CD14-positive monocyte (primary cell): ENCODE measurements at regions not wholly inside any gene's neighbourhood (a gene's known extent, or its start where the extent isn't known, plus 50 kb on each side); places are given as distances from the start of the nearest gene placed in this dataset.

Source experiments
- DNase-seq, 3 donors: peaks; one replicate each; pipeline ENCODE4 v3.0.0-alpha.2; 2011 to 2022
- H2AFZ ChIP-seq: 2 replicates; pipeline ENCODE4 v1.6.0; 2012; ENCODE audit warnings: mild to moderate bottlenecking, low read depth, low read length, inconsistent platforms; ENCODE audit not compliant: insufficient read depth, poor library complexity, severe bottlenecking
- H3K27ac ChIP-seq, 2 donors: 1 replicate in 1 of 2; 2 replicates in 1 of 2; pipeline ENCODE4 v1.5.1; 2012 to 2013; ENCODE audit warnings: low read length in 2 of 2, control low read depth in 1 of 2, inconsistent platforms in 1 of 2, low read depth in 1 of 2, mild to moderate bottlenecking in 1 of 2
- H3K27me3 ChIP-seq, 2 donors: one replicate each; pipeline versions ENCODE4 v1.6.0 to v1.6.1; 2011 to 2013; ENCODE audit warnings: low read length in 2 of 2; ENCODE audit not compliant: control insufficient read depth in 2 of 2, insufficient read depth in 2 of 2
- H3K36me3 ChIP-seq, 2 donors: replicated peaks in 1 of 2; 1 replicate in 1 of 2; 2 replicates in 1 of 2; pipeline versions ENCODE4 v1.5.1 to v1.6.1; 2012 to 2013; ENCODE audit warnings: low read length in 2 of 2, control low read depth in 1 of 2, inconsistent platforms in 1 of 2, mild to moderate bottlenecking in 1 of 2; ENCODE audit not compliant: insufficient read depth in 2 of 2, control insufficient read depth in 1 of 2
- H3K4me1 ChIP-seq, 2 donors: 1 replicate in 1 of 2; 2 replicates in 1 of 2; pipeline versions ENCODE4 v1.5.1 to v1.6.1; 2012 to 2013; ENCODE audit warnings: low read length in 2 of 2, control low read depth in 1 of 2, inconsistent platforms in 1 of 2, mild to moderate bottlenecking in 1 of 2, moderate library complexity in 1 of 2; ENCODE audit not compliant: insufficient read depth in 2 of 2, control insufficient read depth in 1 of 2
- H3K4me2 ChIP-seq: replicated peaks from 2 replicates; pipeline ENCODE3; 2012; ENCODE audit warnings: low read length, moderate library complexity, mild to moderate bottlenecking; ENCODE audit not compliant: poor library complexity, severe bottlenecking; ENCODE audit errors: extremely low read depth
- H3K4me3 ChIP-seq, 3 experiments: fragments of 200-600 bp in 1 of 3; sonication (generic) in 1 of 3; replicated peaks in 1 of 3; 1 replicate in 2 of 3; 2 replicates in 1 of 3; pipeline ENCODE4 v1.5.1; 2011 to 2013; ENCODE audit warnings: low read length in 3 of 3, mild to moderate bottlenecking in 3 of 3, control low read depth in 2 of 3, low read depth in 2 of 3, inconsistent platforms in 1 of 3, moderate library complexity in 1 of 3
- H3K79me2 ChIP-seq: 2 replicates; pipeline ENCODE4 v1.6.0; 2012; ENCODE audit warnings: mild to moderate bottlenecking, control low read depth, inconsistent platforms, low read length, moderate library complexity; ENCODE audit not compliant: insufficient read depth
- H3K9ac ChIP-seq: 2 replicates; pipeline ENCODE4 v1.6.0; 2017; ENCODE audit warnings: low read length, mild to moderate bottlenecking; ENCODE audit not compliant: insufficient read depth, poor library complexity, severe bottlenecking
- H3K9me3 ChIP-seq, 2 donors: replicated peaks in 1 of 2; 1 replicate in 1 of 2; 2 replicates in 1 of 2; pipeline versions ENCODE4 v1.5.1 to v1.6.1; 2012 to 2013; ENCODE audit warnings: low read length in 2 of 2, control low read depth in 1 of 2; ENCODE audit not compliant: control insufficient read depth in 1 of 2, insufficient read depth in 1 of 2
- H4K20me1 ChIP-seq: 2 replicates; pipeline ENCODE4 v1.6.0; 2012; ENCODE audit warnings: mild to moderate bottlenecking, low read length, control low read depth, moderate library complexity; ENCODE audit not compliant: insufficient read depth
- H3K27ac Mint-ChIP-seq, 7 donors: one replicate each; pipeline ENCODE4 v1.8.0; 2020; ENCODE audit warnings: mild to moderate bottlenecking in 7 of 7, mixed read lengths in 7 of 7, moderate library complexity in 6 of 7, inconsistent platforms in 2 of 7
- H3K27me3 Mint-ChIP-seq, 3 donors: one replicate each; pipeline ENCODE4 v1.8.0; 2021 to 2022; ENCODE audit warnings: low read depth in 3 of 3, mild to moderate bottlenecking in 3 of 3, mixed read lengths in 3 of 3, moderate library complexity in 3 of 3, inconsistent platforms in 1 of 3
- H3K36me3 Mint-ChIP-seq, 2 donors: one replicate each; pipeline ENCODE4 v1.8.0; 2020; ENCODE audit warnings: mixed read lengths in 2 of 2, inconsistent platforms in 1 of 2, mild to moderate bottlenecking in 1 of 2
- H3K4me1 Mint-ChIP-seq: one replicate; pipeline ENCODE4 v1.8.0; 2020; ENCODE audit warnings: mild to moderate bottlenecking, mixed read lengths
- H3K4me3 Mint-ChIP-seq, 2 donors: one replicate each; pipeline ENCODE4 v1.8.0; 2020; ENCODE audit warnings: mild to moderate bottlenecking in 2 of 2, mixed read lengths in 2 of 2, moderate library complexity in 1 of 2
- H3K9me3 Mint-ChIP-seq, 7 donors: one replicate each; pipeline ENCODE4 v1.8.0; 2020 to 2022; ENCODE audit warnings: mixed read lengths in 7 of 7, mild to moderate bottlenecking in 6 of 7, moderate library complexity in 6 of 7, inconsistent platforms in 2 of 7
- WGBS: methylation state at CpG from one replicate; pipeline ENCODE4 v1.1.5; 2013; ENCODE audit warnings: missing lambda C conversion rate; ENCODE audit not compliant: insufficient coverage; 5-methylcytosine and 5-hydroxymethylcytosine counted together
- intact Hi-C, 2 donors: fragments of 100-400 bp; cut with micrococcal nuclease; formaldehyde crosslinking; loops; one replicate each; pipeline versions ENCODE4 v1.15.0 to v1.15.1; 2023
- TF ChIP-seq, protein P1 (sequence below): fragments of 200-600 bp; IDR thresholded peaks from one replicate; pipeline ENCODE4 v1.8.0; 2022; ENCODE audit warnings: antibody characterized with exemption, mild to moderate bottlenecking

- no peaks in the 10 kb centered on the region for H3K9me3 ChIP-seq
- no peak for DNase-seq
- no peaks in the 10 kb centered on the region for H3K36me3 ChIP-seq
- Mint-ChIP-seq H3K9me3 (peaks cover 0 to 9% (median 4%) of the 10 kb centered on the region in 7 donors), H3K36me3 (no peaks in the 10 kb centered on the region), H3K27me3 (peaks cover 2 to 6% (median 2%) of the 10 kb centered on the region in 3 donors), H3K4me1 (no peaks in the 10 kb centered on the region), H3K27ac (no peak overlapping the region), H3K4me3 (no peak overlapping the region)
- no peak overlapping the region for H3K4me3 ChIP-seq
- TF ChIP-seq, protein P1, sequence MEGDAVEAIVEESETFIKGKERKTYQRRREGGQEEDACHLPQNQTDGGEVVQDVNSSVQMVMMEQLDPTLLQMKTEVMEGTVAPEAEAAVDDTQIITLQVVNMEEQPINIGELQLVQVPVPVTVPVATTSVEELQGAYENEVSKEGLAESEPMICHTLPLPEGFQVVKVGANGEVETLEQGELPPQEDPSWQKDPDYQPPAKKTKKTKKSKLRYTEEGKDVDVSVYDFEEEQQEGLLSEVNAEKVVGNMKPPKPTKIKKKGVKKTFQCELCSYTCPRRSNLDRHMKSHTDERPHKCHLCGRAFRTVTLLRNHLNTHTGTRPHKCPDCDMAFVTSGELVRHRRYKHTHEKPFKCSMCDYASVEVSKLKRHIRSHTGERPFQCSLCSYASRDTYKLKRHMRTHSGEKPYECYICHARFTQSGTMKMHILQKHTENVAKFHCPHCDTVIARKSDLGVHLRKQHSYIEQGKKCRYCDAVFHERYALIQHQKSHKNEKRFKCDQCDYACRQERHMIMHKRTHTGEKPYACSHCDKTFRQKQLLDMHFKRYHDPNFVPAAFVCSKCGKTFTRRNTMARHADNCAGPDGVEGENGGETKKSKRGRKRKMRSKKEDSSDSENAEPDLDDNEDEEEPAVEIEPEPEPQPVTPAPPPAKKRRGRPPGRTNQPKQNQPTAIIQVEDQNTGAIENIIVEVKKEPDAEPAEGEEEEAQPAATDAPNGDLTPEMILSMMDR = no peak
- H3K27ac ChIP-seq = no peak overlapping the region
- no peaks in the 10 kb centered on the region for H3K4me1 ChIP-seq
- H3K4me2 ChIP-seq = no peak overlapping the region
- H2AFZ ChIP-seq = no peak overlapping the region
- intact Hi-C loops = no loop called here
- H3K9ac ChIP-seq = no peak overlapping the region
- H3K79me2 ChIP-seq = no peaks in the 10 kb centered on the region
- no peaks in the 10 kb centered on the region for H4K20me1 ChIP-seq
- H3K27me3 ChIP-seq = no peaks in the 10 kb centered on the region
These were observed 281.2 kb upstream of the ALCAM start for GRCh38 chr3:105085506-105085905.

DNA sequence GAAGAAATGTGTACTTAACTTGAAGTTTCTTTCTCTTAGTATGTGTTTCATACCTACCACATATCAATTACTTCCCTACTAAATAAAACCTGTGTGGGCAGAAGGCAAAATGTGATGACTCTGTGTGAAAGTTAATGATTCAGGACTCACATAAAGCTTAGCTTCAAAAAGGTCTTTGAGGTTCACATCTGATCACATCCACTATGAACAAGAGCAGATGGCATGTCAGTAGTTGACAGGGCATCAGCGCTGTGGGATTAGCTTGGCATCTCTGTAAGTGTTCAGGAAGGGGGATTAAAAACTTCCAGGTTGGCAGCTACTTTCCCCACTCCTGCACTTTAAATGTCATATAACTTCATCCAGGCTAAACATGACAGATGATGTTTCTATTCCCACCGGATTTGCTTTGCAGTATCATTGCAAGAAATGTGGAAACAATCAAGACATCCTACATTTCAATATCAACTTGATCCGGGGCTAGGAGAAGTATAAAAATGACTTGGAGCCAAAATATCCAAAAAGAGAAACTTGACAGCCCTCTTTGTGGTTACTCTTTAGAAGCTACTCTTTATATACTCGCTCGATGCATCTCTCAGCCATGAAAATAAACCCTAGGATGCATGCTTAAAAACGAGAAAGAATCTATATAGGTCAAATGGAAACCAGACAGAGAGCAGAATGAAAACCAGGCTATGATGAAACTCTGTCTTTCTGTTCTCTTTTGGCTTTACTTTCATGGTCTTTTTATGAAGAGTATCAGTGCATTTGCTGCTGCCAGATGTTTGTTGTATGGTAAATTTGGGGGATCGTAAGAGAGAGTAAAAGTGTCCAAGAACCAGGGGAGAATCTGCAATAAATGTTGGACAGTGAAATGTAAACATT is 273.1 kb upstream of the ALCAM start:
- Mint-ChIP-seq H3K36me3 (no peaks in the 10 kb centered on the region), H3K9me3 (peaks cover 0 to 5% (median 2%) of the 10 kb centered on the region in 7 donors), H3K4me3 (no peak overlapping the region), H3K4me1 (no peaks in the 10 kb centered on the region), H3K27me3 (peaks cover 0 to 2% (median 1%) of the 10 kb centered on the region in 3 donors), H3K27ac (no peak overlapping the region)
- Histone ChIP-seq H2AFZ (no peak overlapping the region), H3K4me2 (no peak overlapping the region), H3K27ac (no peak overlapping the region), H4K20me1 (no peaks in the 10 kb centered on the region), H3K79me2 (no peaks in the 10 kb centered on the region), H3K27me3 (no peaks in the 10 kb centered on the region), H3K4me3 (no peak overlapping the region), H3K36me3 (no peaks in the 10 kb centered on the region), H3K9me3 (no peaks in the 10 kb centered on the region), H3K4me1 (no peaks in the 10 kb centered on the region), H3K9ac (no peak overlapping the region)
- TF ChIP-seq, protein P1 = no peak
- intact Hi-C loops = no loop called here
- DNase-seq = no peak
- whole genome bisulfite sequencing = 95% methylated on average over 3 of the region's 7 CpGs
